SK-N-MC (cell line): ENCODE measurements at regions not wholly inside any gene's neighbourhood (a gene's known extent, or its start where the extent isn't known, plus 50 kb on each side); places are given as distances from the start of the nearest gene placed in this dataset.

Source experiments
- DNase-seq: peaks from one replicate; pipeline ENCODE4 v3.0.0-alpha.2; 2011; ENCODE audit warnings: low read depth, low spot score
- H3K27ac ChIP-seq: fragments of 200-600 bp; sonication (generic); 2 replicates; pipeline ENCODE4 v1.5.1; 2016; ENCODE audit warnings: mixed run types
- H3K36me3 ChIP-seq: fragments of 200-600 bp; sonication (generic); 2 replicates; pipeline ENCODE4 v1.6.1; 2017; ENCODE audit warnings: antibody characterized with exemption, low read length, mixed read lengths; ENCODE audit not compliant: insufficient read depth
- H3K4me3 ChIP-seq: fragments of 200-600 bp; sonication (generic); 2 replicates; pipeline ENCODE4 v1.5.1; 2016
- H3K9ac ChIP-seq: fragments of 200-600 bp; sonication (generic); 2 replicates; pipeline ENCODE4 v1.8.0; 2017; ENCODE audit warnings: mixed run types, mixed read lengths; ENCODE audit not compliant: insufficient read length
- H3K9me3 ChIP-seq: fragments of 200-600 bp; sonication (generic); 2 replicates; pipeline ENCODE4 v1.6.1; 2017; ENCODE audit warnings: low read depth, mild to moderate bottlenecking, antibody characterized with exemption, low read length, moderate library complexity, mixed read lengths
- EZH2 ChIP-seq: fragments of 200-600 bp; sonication (generic); IDR thresholded peaks from one replicate; pipeline ENCODE4 v1.6.1; 2017; ENCODE audit warnings: antibody characterized with exemption
- FOXP2 ChIP-seq: optimal IDR thresholded peaks from 2 replicates; pipeline ENCODE3; 2011; ENCODE audit warnings: mild to moderate bottlenecking, moderate library complexity; ENCODE audit not compliant: insufficient read depth; ENCODE audit errors: extremely low read length, control extremely low read depth
- POLR2AphosphoS5 ChIP-seq: IDR thresholded peaks from 2 replicates; pipeline ENCODE4 v1.6.1; 2012; ENCODE audit warnings: mild to moderate bottlenecking, low read depth, low read length, borderline replicate concordance

GRCh38 chr7:27299861-27300260 lies 57.3 kb downstream of the EVX1 start:
- Histone ChIP-seq H3K36me3 (no peaks in the 10 kb centered on the region), H3K9ac (no peak overlapping the region), H3K9me3 (no peaks in the 10 kb centered on the region), H3K27ac (no peak overlapping the region), H3K4me3 (no peak overlapping the region)
- DNase-seq, result no peak
- TF ChIP-seq EZH2, result no peak
- no peak for TF ChIP-seq FOXP2
- TF ChIP-seq POLR2AphosphoS5, result no peak

DNA sequence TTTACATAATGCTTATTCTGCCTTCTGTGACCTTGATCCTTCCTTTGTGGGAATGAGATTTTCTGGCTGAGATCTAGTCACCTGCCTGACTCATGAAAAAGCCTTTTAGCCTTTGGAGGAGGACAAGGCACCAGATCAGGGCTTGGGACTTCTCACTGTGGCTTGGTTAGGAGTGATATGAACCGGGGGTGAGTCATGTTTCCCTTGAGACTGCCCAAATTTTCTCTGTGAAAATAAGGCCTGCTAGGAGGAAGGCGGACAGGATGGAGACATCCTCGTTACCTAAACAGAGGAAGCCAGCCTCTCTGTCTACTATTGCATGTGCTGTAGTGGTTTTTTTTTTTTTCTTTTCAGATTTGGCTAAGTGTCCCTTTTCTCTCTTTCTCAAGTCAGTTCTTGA lies 57.8 kb downstream of the EVX1 start:
- Histone ChIP-seq H3K36me3 (no peaks in the 10 kb centered on the region), H3K4me3 (no peak overlapping the region), H3K27ac (no peak overlapping the region), H3K9ac (no peak overlapping the region), H3K9me3 (no peaks in the 10 kb centered on the region)
- DNase-seq, result no peak
- TF ChIP-seq POLR2AphosphoS5 (no peak), EZH2 (no peak), FOXP2 (no peak)

DNA sequence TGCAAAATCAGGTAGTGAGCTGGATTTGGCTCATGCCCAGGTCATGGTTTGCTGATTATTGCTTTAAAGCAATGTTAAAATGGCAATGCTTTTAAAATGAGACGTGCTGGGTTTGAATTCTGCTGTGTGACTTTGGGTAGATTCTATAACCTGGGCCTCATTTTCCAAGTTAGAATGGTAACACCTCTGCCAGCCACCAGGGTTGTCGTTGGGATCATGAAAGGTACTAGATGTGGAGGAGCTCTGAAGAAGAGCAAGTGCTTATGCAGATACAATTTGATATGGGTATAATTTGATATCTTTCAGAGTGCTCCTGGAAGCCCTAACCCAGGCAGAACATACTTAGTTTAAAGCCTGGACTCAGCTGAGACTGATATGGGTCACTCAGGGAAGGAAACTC lies 60.0 kb downstream of the EVX1 start:
- H3K27ac ChIP-seq, result no peak overlapping the region
- H3K9me3 ChIP-seq, result no peaks in the 10 kb centered on the region
- no peaks in the 10 kb centered on the region for H3K36me3 ChIP-seq
- TF ChIP-seq POLR2AphosphoS5 (no peak), FOXP2 (no peak)
- DNase-seq, result no peak
- no peak overlapping the region for H3K4me3 ChIP-seq
- H3K9ac ChIP-seq, result no peak overlapping the region

DNA sequence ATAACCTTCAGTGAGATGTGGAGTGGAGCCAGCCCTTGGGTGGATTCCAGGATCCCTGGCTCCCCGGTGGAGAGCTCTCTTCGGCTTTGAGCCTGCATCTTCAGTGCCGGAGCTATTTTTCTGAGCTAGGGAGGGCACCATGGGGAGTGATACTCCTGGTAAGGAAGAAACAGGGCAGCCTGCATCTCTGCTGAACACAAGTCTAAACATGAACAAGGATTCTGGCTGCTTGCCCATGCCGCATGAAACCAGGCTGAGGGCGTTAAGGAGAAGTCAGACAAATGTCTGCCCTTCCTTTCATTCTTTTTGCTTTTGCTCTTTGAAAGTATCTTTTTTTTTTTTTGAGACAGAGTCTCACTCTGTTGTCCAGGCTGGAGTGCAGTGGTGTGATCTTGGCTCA lies 60.4 kb downstream of the EVX1 start:
- TF ChIP-seq POLR2AphosphoS5, result no peak
- TF ChIP-seq FOXP2, result no peak
- no peak for TF ChIP-seq EZH2
- Histone ChIP-seq H3K9me3 (no peaks in the 10 kb centered on the region), H3K9ac (no peak overlapping the region), H3K36me3 (no peaks in the 10 kb centered on the region), H3K4me3 (no peak overlapping the region), H3K27ac (no peak overlapping the region)
- no peak for DNase-seq

- no peak for TF ChIP-seq EZH2
- TF ChIP-seq FOXP2, result no peak
- no peak for TF ChIP-seq POLR2AphosphoS5
- H3K36me3 ChIP-seq, result no peaks in the 10 kb centered on the region
- H3K27ac ChIP-seq, result no peak overlapping the region
- no peaks in the 10 kb centered on the region for H3K9me3 ChIP-seq
- no peak overlapping the region for H3K4me3 ChIP-seq
- no peak for DNase-seq
- no peak overlapping the region for H3K9ac ChIP-seq
Measured at GRCh38 chr7:27305854-27306253, 63.3 kb downstream of the EVX1 start.

DNA sequence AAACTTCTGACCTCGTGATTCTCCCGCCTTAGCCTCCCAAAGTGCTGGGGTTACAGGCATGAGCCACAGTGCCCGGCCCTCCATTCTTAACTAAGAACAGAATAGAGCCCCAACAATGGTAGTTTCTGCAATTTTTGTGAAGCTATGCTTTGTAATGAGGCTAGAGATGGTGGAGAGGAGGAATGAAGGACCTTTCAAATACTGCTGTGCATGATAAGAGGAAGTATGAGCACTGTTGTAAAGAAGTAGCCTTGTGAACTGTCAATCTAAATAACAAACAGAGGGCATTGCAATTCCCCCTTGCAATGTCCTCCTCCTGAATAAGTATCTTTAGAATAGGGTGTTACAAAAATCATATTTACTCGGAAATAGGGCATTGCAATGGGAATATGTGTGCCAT lies 70.2 kb downstream of the EVX1 start:
- no peak for DNase-seq
- TF ChIP-seq POLR2AphosphoS5, result no peak
- no peak for TF ChIP-seq FOXP2
- no peak for TF ChIP-seq EZH2
- Histone ChIP-seq H3K4me3 (no peak overlapping the region), H3K36me3 (no peaks in the 10 kb centered on the region), H3K27ac (no peak overlapping the region), H3K9me3 (no peaks in the 10 kb centered on the region), H3K9ac (no peak overlapping the region)

DNA sequence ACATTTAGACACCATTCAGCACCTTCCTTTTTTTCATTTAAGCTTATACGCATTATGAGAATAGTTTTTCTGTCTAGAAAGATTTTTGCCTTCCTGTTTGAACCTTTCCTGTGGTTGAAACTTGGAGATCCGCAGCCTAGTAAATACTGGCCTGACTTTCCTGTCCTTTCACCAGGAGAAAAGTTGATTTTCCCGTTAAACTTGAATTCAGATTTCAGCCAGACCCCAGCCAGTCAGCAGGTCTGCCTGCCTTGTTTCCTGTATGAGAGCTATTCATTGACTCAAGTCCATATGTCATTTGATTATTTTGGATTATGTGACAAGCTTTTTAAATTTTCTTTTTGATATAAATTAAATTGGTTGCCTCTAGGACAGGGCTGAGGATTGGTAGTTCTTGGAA lies 71.5 kb downstream of the EVX1 start:
- Histone ChIP-seq H3K36me3 (no peaks in the 10 kb centered on the region), H3K9ac (no peak overlapping the region), H3K4me3 (no peak overlapping the region), H3K27ac (no peak overlapping the region), H3K9me3 (no peaks in the 10 kb centered on the region)
- TF ChIP-seq POLR2AphosphoS5 (no peak), EZH2 (no peak), FOXP2 (no peak)
- DNase-seq, result no peak

DNA sequence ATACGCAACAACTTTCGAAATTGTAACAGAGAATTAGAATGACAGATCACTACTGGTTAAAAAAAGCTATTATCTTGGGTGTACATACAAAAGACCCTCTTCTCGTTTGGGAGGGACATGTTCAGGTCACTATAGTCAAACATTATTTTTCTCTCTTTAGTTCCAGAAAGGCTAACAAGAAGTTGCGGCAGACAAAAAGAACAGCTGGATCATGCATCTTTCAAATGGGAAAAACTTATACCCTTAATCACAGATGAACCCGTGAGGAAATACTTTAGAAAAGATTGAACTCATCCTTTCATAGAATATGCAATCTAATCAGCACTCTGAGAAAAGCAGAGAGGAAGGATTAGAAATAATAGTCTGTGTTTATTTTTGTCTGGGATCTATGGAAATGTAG lies 72.5 kb downstream of the EVX1 start:
- H3K9me3 ChIP-seq, result no peaks in the 10 kb centered on the region
- H3K9ac ChIP-seq, result no peak overlapping the region
- TF ChIP-seq FOXP2 (no peak), EZH2 (no peak), POLR2AphosphoS5 (no peak)
- no peak overlapping the region for H3K27ac ChIP-seq
- no peaks in the 10 kb centered on the region for H3K36me3 ChIP-seq
- no peak for DNase-seq
- no peak overlapping the region for H3K4me3 ChIP-seq

DNA sequence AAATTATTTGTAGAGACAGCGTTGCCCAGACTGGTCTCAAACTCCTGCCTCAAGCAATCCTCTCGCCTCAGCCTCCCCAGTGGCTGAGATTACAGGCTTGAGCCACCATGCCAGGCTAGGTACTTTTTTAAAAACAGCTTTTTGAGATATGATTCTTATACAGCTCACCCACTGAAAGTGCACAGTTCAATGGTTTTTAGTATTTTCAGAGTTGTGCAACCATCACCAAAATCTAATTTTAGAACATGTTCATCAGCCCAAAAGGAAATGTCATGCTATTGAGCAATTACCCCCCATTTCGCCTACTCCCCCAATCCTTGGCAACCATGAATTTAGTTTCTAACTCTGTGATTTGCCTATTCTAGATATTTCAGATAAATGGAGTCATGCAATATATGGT lies 73.7 kb downstream of the EVX1 start:
- TF ChIP-seq POLR2AphosphoS5 (no peak), FOXP2 (no peak)
- no peak for DNase-seq
- Histone ChIP-seq H3K9ac (no peak overlapping the region), H3K4me3 (no peak overlapping the region), H3K9me3 (no peaks in the 10 kb centered on the region), H3K27ac (no peak overlapping the region), H3K36me3 (no peaks in the 10 kb centered on the region)

GRCh38 chr7:27324246-27324645 lies 81.6 kb downstream of the EVX1 start:
- Histone ChIP-seq H3K36me3 (no peaks in the 10 kb centered on the region), H3K9me3 (no peaks in the 10 kb centered on the region), H3K27ac (no peak overlapping the region), H3K9ac (no peak overlapping the region), H3K4me3 (no peak overlapping the region)
- TF ChIP-seq FOXP2 (no peak), EZH2 (no peak), POLR2AphosphoS5 (no peak)
- no peak for DNase-seq
